ENCODE measurements at regions not wholly inside any gene's neighbourhood (a gene's known extent, or its start where the extent isn't known, plus 50 kb on each side); places are given as distances from the start of the nearest gene placed in this dataset.
A peak's percentile ranks its signal among the peaks of the same experiment; 100 is the strongest.

- no peak for TF ChIP-seq EZH2 (IDR thresholded peaks at IDR 0.05; ENCODE audit: borderline replicate concordance, insufficient read depth, low read depth, low read length, poor library complexity, severe bottlenecking)
- TF ChIP-seq CTCF (IDR thresholded peaks at IDR 0.05) = no peak
- Histone ChIP-seq H3K36me3 (replicated peaks in 1 of 2; ENCODE audit: control extremely low read depth in 1 of 2, control insufficient read depth in 1 of 2, extremely low read depth in 1 of 2, insufficient read depth in 2 of 2, low read length in 1 of 2) (peaks cover 0 to 9% of the 10 kb centered on the region in 2 experiments), H3K4me1 (ENCODE audit: control insufficient read depth in 2 of 2, insufficient read depth in 2 of 2, low read length in 2 of 2) (peaks cover 27 to 38% of the 10 kb centered on the region in 2 donors), H3K9me3 (ENCODE audit: control extremely low read depth in 1 of 3, control insufficient read depth in 2 of 3, insufficient read depth in 1 of 3, low read length in 2 of 3) (no peaks in the 10 kb centered on the region), H3K9ac (ENCODE audit: low read length) (no peak overlapping the region), H4K20me1 (ENCODE audit: control insufficient read depth, insufficient read depth, low read length, poor library complexity, severe bottlenecking) (no peaks in the 10 kb centered on the region), H3K27ac (ENCODE audit: low read length in 2 of 2) (no peak overlapping the region), H2AFZ (ENCODE audit: insufficient read depth, low read depth, low read length, poor library complexity, severe bottlenecking) (no peak overlapping the region), H3K27me3 (replicated peaks in 1 of 4; ENCODE audit: control extremely low read depth in 1 of 4, control insufficient read depth in 3 of 4, insufficient read depth in 4 of 4, low read length in 3 of 4) (no peaks in the 10 kb centered on the region), H3K4me3 (ENCODE audit: control extremely low read depth in 1 of 5, extremely low read depth in 1 of 5, insufficient read depth in 1 of 5, low read depth in 2 of 5, low read length in 4 of 5) (no peak overlapping the region), H3K4me2 (replicated peaks; ENCODE audit: low read depth, low read length, poor library complexity, severe bottlenecking) (no peak overlapping the region), H3K79me2 (ENCODE audit: control insufficient read depth, insufficient read depth, low read length) (no peaks in the 10 kb centered on the region)
- no peaks in the 10 kb centered on the region for H3K9me3 Mint-ChIP-seq (ENCODE audit: insufficient read depth)
- ChIA-PET POLR2A (interaction anchor here (1.4 kb wide), 1 partner anchor 32 kb away, joined by 4 read pairs; no protein-coding TSS in a partner anchor), CTCF (no interaction called here)
- H3K27me3 Mint-ChIP-seq = no peaks in the 10 kb centered on the region
- H3K4me1 Mint-ChIP-seq = peaks cover 55% of the 10 kb centered on the region
- no peak for ATAC-seq (ENCODE audit: low read depth)
- intact Hi-C loops (cut with micrococcal nuclease) = no loop called here
- H3K27ac Mint-ChIP-seq = peak overlapping the region; percentile 71
- DNase-seq = no peak
- no peak overlapping the region for H3K4me3 Mint-ChIP-seq
These were observed 103.7 kb downstream of the VCPKMT start for GRCh38 chr14:50012644-50013043.

GRCh38 chr14:50013198-50013918 is 103.0 kb downstream of the VCPKMT start:
- H3K4me1 ChIP-seq (ENCODE audit: control insufficient read depth in 2 of 2, insufficient read depth in 2 of 2, low read length in 2 of 2) = peaks cover 20 to 32% of the 10 kb centered on the region in 2 donors
- DNase-seq (no peak), ATAC-seq (ENCODE audit: low read depth) (no peak)
- H3K9ac ChIP-seq (ENCODE audit: low read length) = no peak overlapping the region
- intact Hi-C loops (cut with micrococcal nuclease) = no loop called here
- Mint-ChIP-seq H3K27me3 (no peaks in the 10 kb centered on the region), H3K4me1 (peaks cover 50% of the 10 kb centered on the region), H3K27ac (peak overlapping the region; percentile 71), H3K9me3 (ENCODE audit: insufficient read depth) (no peaks in the 10 kb centered on the region), H3K4me3 (no peak overlapping the region)
- H3K9me3 ChIP-seq (ENCODE audit: control extremely low read depth in 1 of 3, control insufficient read depth in 2 of 3, insufficient read depth in 1 of 3, low read length in 2 of 3) = no peaks in the 10 kb centered on the region
- no peaks in the 10 kb centered on the region for H3K27me3 ChIP-seq (replicated peaks in 1 of 4; ENCODE audit: control extremely low read depth in 1 of 4, control insufficient read depth in 3 of 4, insufficient read depth in 4 of 4, low read length in 3 of 4)
- WGBS (ENCODE audit: insufficient coverage) = 95% methylated on average over 7 of the region's 7 CpGs
- H3K79me2 ChIP-seq (ENCODE audit: control insufficient read depth, insufficient read depth, low read length) = no peaks in the 10 kb centered on the region
- no peaks in the 10 kb centered on the region for H4K20me1 ChIP-seq (ENCODE audit: control insufficient read depth, insufficient read depth, low read length, poor library complexity, severe bottlenecking)
- TF ChIP-seq CTCF (IDR thresholded peaks at IDR 0.05) = no peak
- no peak for TF ChIP-seq EZH2 (IDR thresholded peaks at IDR 0.05; ENCODE audit: borderline replicate concordance, insufficient read depth, low read depth, low read length, poor library complexity, severe bottlenecking)
- ChIA-PET CTCF (interaction anchor here (0.5 kb wide), 1 partner anchor 128 kb away, joined by 3 read pairs; no protein-coding TSS in a partner anchor), POLR2A (interaction anchor here (1.4 kb wide), 1 partner anchor 31 kb away, joined by 4 read pairs; no protein-coding TSS in a partner anchor)
- H3K4me3 ChIP-seq (ENCODE audit: control extremely low read depth in 1 of 5, extremely low read depth in 1 of 5, insufficient read depth in 1 of 5, low read depth in 2 of 5, low read length in 4 of 5) = no peak overlapping the region
- H3K36me3 ChIP-seq (replicated peaks in 1 of 2; ENCODE audit: control extremely low read depth in 1 of 2, control insufficient read depth in 1 of 2, extremely low read depth in 1 of 2, insufficient read depth in 2 of 2, low read length in 1 of 2) = peaks cover 0 to 11% of the 10 kb centered on the region in 2 experiments
- no peak overlapping the region for H3K27ac ChIP-seq (ENCODE audit: low read length in 2 of 2)
- H3K4me2 ChIP-seq (replicated peaks; ENCODE audit: low read depth, low read length, poor library complexity, severe bottlenecking) = no peak overlapping the region
- no peak overlapping the region for H2AFZ ChIP-seq (ENCODE audit: insufficient read depth, low read depth, low read length, poor library complexity, severe bottlenecking)
